Femur (tissue), 1 donor: ENCODE measurements at regions not wholly inside any gene's neighbourhood (a gene's known extent, or its start where the extent isn't known, plus 50 kb on each side); places are given as distances from the start of the nearest gene placed in this dataset.

ENCODE experiments used
- DNase-seq: peaks from one replicate; pipeline ENCODE4 v3.0.0-alpha.2; 2017

GRCh38 chr5:52419357-52419756, 368.4 kb upstream of the ITGA1 start:
- DNase-seq = no peak

DNA sequence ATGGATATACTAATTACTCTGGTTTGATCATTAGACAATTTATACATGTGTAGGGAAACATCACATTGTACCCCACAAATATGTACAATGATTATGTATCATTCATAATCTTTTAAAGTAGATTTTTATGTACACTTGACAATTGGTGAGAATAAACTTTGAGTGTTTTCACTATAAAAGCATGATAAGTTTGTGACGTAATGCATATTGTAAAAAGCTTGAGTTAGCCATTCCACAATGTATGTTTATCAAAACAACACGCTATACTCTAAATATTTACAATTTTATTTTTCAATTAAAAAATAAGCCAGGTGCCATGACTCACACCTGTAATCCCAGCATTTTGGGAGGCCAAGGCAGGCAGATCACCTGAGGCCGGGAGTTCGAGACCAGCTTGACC, 360.1 kb upstream of the ITGA1 start:
- DNase-seq = no peak

GRCh38 chr5:52428977-52429489, 358.7 kb upstream of the ITGA1 start:
- DNase-seq = no peak

DNA sequence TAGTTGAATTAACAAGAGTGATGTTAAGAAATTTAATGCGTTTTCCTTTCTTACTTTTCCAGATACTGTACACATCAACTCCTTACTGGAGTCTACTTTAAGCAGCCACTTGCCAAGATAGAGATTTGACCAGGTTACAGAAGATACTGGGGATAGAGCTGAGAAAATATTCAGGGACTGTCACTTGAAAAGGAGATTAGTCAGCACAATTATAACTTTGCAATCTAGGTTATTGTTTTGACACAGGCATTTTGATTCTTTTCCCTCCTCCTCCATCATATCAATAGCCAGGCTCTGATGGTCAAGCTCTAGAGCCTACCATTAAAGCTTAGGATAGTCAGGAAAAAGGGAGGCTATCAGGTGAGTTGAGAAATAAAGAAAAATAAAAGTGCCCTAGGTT, 345.9 kb upstream of the ITGA1 start:
- no peak for DNase-seq

- DNase-seq = no peak
Observed at GRCh38 chr5:52443187-52443586, 344.5 kb upstream of the ITGA1 start.

DNA sequence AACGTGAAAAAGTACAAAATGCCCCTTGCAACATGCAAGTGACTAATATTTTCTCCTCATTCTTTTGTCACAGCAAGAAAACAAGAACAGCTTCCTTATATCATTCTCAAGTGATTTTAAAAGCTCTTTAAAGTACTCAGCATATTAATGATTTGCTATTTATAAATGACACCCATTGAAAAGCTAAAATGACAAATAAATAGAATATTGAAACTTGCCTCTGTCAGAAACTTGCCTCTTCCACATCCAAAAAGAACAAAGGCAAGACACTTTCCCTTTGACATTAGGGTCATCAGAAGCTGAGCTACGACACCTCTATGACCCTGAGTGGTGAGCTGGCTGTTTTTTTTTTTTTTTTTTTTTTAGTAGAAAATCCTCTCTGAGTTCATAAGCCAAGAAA, 339.6 kb upstream of the ITGA1 start:
- no peak for DNase-seq

- DNase-seq = no peak
Observed at GRCh38 chr5:52449516-52449915, 338.2 kb upstream of the ITGA1 start.

GRCh38 chr5:52452098-52452497, 335.6 kb upstream of the ITGA1 start:
- no peak for DNase-seq

GRCh38 chr5:52453176-52453575, 334.5 kb upstream of the ITGA1 start:
- DNase-seq = no peak

- no peak for DNase-seq
Observed at GRCh38 chr5:52455920-52456319, 331.8 kb upstream of the ITGA1 start.

DNA sequence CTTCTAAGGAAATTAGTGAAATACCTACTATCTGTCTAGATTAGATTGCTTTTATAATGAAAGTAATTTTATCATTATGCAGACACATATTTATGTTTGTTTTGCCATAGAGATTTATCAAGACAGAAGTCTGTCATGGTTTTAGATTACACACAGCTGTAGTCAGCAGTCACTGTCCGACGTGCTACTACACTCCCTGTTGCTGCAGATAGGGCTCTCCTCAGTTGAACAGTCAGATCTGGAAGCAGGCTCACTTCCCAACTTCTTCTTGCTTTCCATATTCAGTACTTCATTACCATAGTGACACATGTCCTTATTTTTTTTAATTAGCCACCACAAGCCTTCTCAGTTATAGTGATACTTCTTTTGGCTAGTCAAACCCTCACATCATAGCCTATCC, 329.9 kb upstream of the ITGA1 start:
- DNase-seq = no peak

- DNase-seq = no peak
Observed at GRCh38 chr5:52466113-52466512, 321.6 kb upstream of the ITGA1 start.

- DNase-seq = no peak
Observed at GRCh38 chr5:52466749-52467520, 320.8 kb upstream of the ITGA1 start.

DNA sequence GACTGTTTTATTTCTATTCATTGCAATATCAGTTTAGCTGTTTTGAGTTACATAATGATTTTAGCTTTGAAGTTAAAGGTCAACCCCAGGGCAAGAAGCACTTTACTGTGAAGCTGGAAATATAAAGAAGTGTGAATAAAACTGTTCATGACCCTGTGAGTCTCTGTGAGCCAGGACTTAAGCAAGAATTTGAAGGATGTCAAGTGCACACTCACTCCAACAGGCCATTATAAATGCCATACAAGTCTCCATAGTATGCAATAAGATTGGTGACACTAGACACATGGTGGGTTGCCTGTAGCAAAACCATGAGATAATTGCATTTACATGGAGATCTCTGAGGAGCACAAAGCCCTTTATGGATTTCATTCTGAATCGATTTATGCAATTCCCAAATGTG, 318.7 kb upstream of the ITGA1 start:
- DNase-seq = no peak

GRCh38 chr5:52469420-52469819, 318.3 kb upstream of the ITGA1 start:
- DNase-seq = no peak

GRCh38 chr5:52469835-52470234, 317.9 kb upstream of the ITGA1 start:
- no peak for DNase-seq

GRCh38 chr5:52476346-52476745, 311.4 kb upstream of the ITGA1 start:
- DNase-seq = no peak

- no peak for DNase-seq
Observed at GRCh38 chr5:52481201-52481600, 306.5 kb upstream of the ITGA1 start.

- DNase-seq = no peak
Observed at GRCh38 chr5:52481851-52482250, 305.9 kb upstream of the ITGA1 start.

DNA sequence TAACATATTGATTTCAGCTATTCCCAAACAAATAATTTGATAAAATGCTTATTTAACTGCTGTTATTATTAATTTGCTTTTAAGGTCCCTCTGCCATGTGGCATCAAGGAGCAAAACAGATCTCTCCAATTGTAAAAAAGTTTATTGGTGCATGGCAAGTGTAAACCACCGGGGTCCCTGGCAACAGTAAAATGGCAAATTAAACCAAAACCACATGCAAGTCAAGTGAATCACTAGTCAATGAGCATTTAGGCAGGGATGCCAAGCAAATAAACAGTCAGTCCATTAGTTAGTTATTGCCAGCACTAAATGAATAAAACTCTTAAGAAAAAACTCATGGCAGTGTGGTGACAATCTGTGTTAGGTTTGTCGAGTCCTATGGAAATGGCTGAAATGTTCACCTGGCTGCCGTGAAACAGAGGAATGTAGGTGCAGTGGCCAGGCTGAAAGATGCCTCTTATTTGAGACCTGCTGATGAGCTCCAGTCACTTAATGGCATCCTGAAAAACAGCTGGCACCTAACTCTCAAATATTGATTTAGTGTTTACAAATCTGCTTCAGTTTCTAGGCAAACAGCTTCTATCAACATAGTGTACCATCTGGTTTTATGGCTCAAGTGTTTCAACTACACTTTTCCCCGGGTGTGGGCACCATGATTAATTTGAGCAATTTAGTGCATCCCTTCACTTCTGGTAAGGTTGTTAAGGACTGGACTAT, 296.5 kb upstream of the ITGA1 start:
- DNase-seq = no peak

DNA sequence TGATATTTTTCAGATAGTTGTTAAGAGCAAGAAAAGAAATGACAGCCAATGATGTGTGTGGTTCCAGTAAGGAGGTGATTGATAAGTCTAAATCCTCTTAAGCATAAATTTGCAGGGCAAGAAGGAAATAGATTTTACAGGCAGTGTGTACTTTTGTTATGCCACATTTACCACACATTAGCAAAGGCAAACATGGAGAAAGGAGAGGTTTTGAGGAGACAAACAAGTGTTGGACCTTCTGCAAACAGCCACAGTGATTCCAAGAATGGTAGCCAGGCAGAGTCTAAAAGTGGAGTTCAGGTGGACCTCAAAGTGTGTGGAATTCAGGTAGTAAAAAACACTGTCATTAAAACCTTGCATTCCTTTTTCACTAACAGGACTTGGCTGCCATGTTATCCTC, 295.9 kb upstream of the ITGA1 start:
- no peak for DNase-seq

- no peak for DNase-seq
Observed at GRCh38 chr5:52497133-52497693, 290.5 kb upstream of the ITGA1 start.

DNA sequence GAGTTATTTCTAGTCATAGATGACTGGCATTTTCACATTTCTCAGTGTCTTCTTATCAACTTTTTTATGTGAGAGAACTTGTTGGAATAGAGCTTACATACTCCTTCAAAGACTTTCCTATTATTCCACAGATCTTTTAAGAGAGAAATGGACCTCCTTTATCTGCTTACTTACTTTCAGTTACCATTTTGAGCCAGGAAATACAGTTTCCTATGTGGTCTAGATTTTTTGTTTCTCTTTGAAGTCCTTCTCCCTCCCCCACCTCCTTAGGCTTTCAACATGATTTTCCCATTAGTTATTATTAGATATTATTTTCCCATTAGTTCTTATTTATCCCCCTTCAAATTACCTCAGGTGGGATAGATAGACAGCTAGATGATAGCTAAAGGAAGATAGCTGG, 289.1 kb upstream of the ITGA1 start:
- DNase-seq = no peak

GRCh38 chr5:52502460-52502999, 285.2 kb upstream of the ITGA1 start:
- no peak for DNase-seq
